ENCODE measurements at regions not wholly inside any gene's neighbourhood (a gene's known extent, or its start where the extent isn't known, plus 50 kb on each side); places are given as distances from the start of the nearest gene placed in this dataset.

GRCh38 chr2:63790906-63791305 lies 50.8 kb upstream of the UGP2 start (continued):
- TF ChIP-seq ZNF462 (CRISPR knock-in tag; IDR thresholded peaks at IDR 0.05) (no peak), ETS1 (IDR thresholded peaks at IDR 0.05) (no peak), EZH2phosphoT487 (IDR thresholded peaks at IDR 0.05; ENCODE audit: unreplicated experiment) (no peak), REST (IDR thresholded peaks at IDR 0.05; ENCODE audit: unreplicated experiment) (no peak), CREB1 (CRISPR knock-in tag; IDR thresholded peaks at IDR 0.05; ENCODE audit: low read depth) (no peak), JUNB (IDR thresholded peaks at IDR 0.05; ENCODE audit: unreplicated experiment) (no peak)

All from GM23338 (cell line).